Liver (tissue), 3 donors: ENCODE measurements at regions not wholly inside any gene's neighbourhood (a gene's known extent, or its start where the extent isn't known, plus 50 kb on each side); places are given as distances from the start of the nearest gene placed in this dataset.

Experiments
- CTCF ChIP-seq: fragments of 150-350 bp; IDR thresholded peaks from 2 replicates; pipeline ENCODE4 v1.5.1; 2017; ENCODE audit warnings: improper control_type of control experiment, low read depth, low read length; ENCODE audit not compliant: missing input control
- SP1 ChIP-seq: IDR thresholded peaks from 2 replicates; pipeline ENCODE4 v1.6.1; 2018; ENCODE audit warnings: antibody characterized with exemption, mild to moderate bottlenecking
- donor health status: healthy.
- donor health status: healthy.

GRCh38 chr4:54988655-54989054 lies 136.7 kb downstream of the KDR start:
- no peak for TF ChIP-seq CTCF
- no peak for TF ChIP-seq SP1
